Endothelial cell (in vitro differentiated cells): ENCODE measurements at regions not wholly inside any gene's neighbourhood (a gene's known extent, or its start where the extent isn't known, plus 50 kb on each side); places are given as distances from the start of the nearest gene placed in this dataset.
"Not testable (repeated sequence)": the region's sequence is repeated elsewhere in the genome, so short reads cannot be mapped to it uniquely, and the experiment has no call there.

Experiments
- DNase-seq: peaks from one replicate; pipeline ENCODE4 v3.0.0; 2021; ENCODE audit warnings: low spot score
- H3K27ac Mint-ChIP-seq: one replicate; pipeline ENCODE4 v1.8.0; 2021; ENCODE audit warnings: mixed read lengths, inconsistent platforms; ENCODE audit not compliant: unreplicated experiment
- H3K27me3 Mint-ChIP-seq: one replicate; pipeline ENCODE4 v1.8.0; 2021; ENCODE audit warnings: mild to moderate bottlenecking, moderate library complexity, mixed read lengths, inconsistent platforms; ENCODE audit not compliant: unreplicated experiment
- H3K36me3 Mint-ChIP-seq: one replicate; pipeline ENCODE4 v1.8.0; 2021; ENCODE audit warnings: mild to moderate bottlenecking, low read depth, mixed read lengths, inconsistent platforms; ENCODE audit not compliant: unreplicated experiment
- H3K4me1 Mint-ChIP-seq: one replicate; pipeline ENCODE4 v1.8.0; 2021; ENCODE audit warnings: mild to moderate bottlenecking, mixed read lengths, inconsistent platforms; ENCODE audit not compliant: unreplicated experiment
- H3K4me3 Mint-ChIP-seq: one replicate; pipeline ENCODE4 v1.8.0; 2021; ENCODE audit warnings: mild to moderate bottlenecking, mixed read lengths, inconsistent platforms; ENCODE audit not compliant: unreplicated experiment
- H3K9me3 Mint-ChIP-seq: one replicate; pipeline ENCODE4 v1.8.0; 2021; ENCODE audit warnings: mixed read lengths, inconsistent platforms; ENCODE audit not compliant: unreplicated experiment
- CTCF ChIP-seq: fragments of 200-600 bp; sonication (generic); IDR thresholded peaks from one replicate; pipeline ENCODE4 v1.5.0; 2021; ENCODE audit warnings: antibody characterized with exemption; ENCODE audit not compliant: unreplicated experiment

- H3K27ac Mint-ChIP-seq: no peak overlapping the region
- DNase-seq: no peak
- no peak overlapping the region for H3K4me3 Mint-ChIP-seq
- TF ChIP-seq CTCF: no peak
- no peaks in the 10 kb centered on the region for H3K9me3 Mint-ChIP-seq
- H3K27me3 Mint-ChIP-seq: peaks cover 3% of the 10 kb centered on the region
- H3K36me3 Mint-ChIP-seq: no peaks in the 10 kb centered on the region
- peaks cover 6% of the 10 kb centered on the region for H3K4me1 Mint-ChIP-seq
Measured at GRCh38 chr3:177402533-177402932, 205.3 kb upstream of the TBL1XR1 start.

GRCh38 chr3:177405191-177405672 is 207.9 kb upstream of the TBL1XR1 start:
- Mint-ChIP-seq H3K27me3 (peaks cover 1% of the 10 kb centered on the region), H3K27ac (no peak overlapping the region), H3K36me3 (no peaks in the 10 kb centered on the region), H3K4me3 (no peak overlapping the region), H3K9me3 (no peaks in the 10 kb centered on the region), H3K4me1 (peaks cover 6% of the 10 kb centered on the region)
- TF ChIP-seq CTCF: no peak
- no peak for DNase-seq

GRCh38 chr3:177410730-177411129 is 213.4 kb upstream of the TBL1XR1 start:
- no peak overlapping the region for H3K4me3 Mint-ChIP-seq
- TF ChIP-seq CTCF: no peak
- H3K4me1 Mint-ChIP-seq: peaks cover 4% of the 10 kb centered on the region
- DNase-seq: no peak
- H3K27ac Mint-ChIP-seq: no peak overlapping the region
- peaks cover 6% of the 10 kb centered on the region for H3K27me3 Mint-ChIP-seq
- no peaks in the 10 kb centered on the region for H3K36me3 Mint-ChIP-seq
- no peaks in the 10 kb centered on the region for H3K9me3 Mint-ChIP-seq

GRCh38 chr3:177411201-177411600 is 213.9 kb upstream of the TBL1XR1 start:
- Mint-ChIP-seq H3K4me3 (no peak overlapping the region), H3K4me1 (peaks cover 4% of the 10 kb centered on the region), H3K9me3 (no peaks in the 10 kb centered on the region), H3K27me3 (peaks cover 6% of the 10 kb centered on the region), H3K27ac (no peak overlapping the region), H3K36me3 (no peaks in the 10 kb centered on the region)
- DNase-seq: no peak
- TF ChIP-seq CTCF: no peak

- H3K4me3 Mint-ChIP-seq, DNase-seq, H3K36me3 Mint-ChIP-seq, H3K9me3 Mint-ChIP-seq, H3K4me1 Mint-ChIP-seq, H3K27ac Mint-ChIP-seq, H3K27me3 Mint-ChIP-seq: not testable (repeated sequence)
Measured at GRCh38 chr3:177412677-177413170, 215.4 kb upstream of the TBL1XR1 start.
